ENCODE measurements at regions not wholly inside any gene's neighbourhood (a gene's known extent, or its start where the extent isn't known, plus 50 kb on each side); places are given as distances from the start of the nearest gene placed in this dataset.

- no peak for DNase-seq
- TF ChIP-seq EP300 (IDR thresholded peaks at IDR 0.05): no peak
- no peak for TF ChIP-seq POLR2A (IDR thresholded peaks at IDR 0.05)
- TF ChIP-seq CTCF (IDR thresholded peaks at IDR 0.05): no peak
- H3K27me3 ChIP-seq: no peaks in the 10 kb centered on the region
- no peak overlapping the region for H3K27ac ChIP-seq
- H3K36me3 ChIP-seq: no peaks in the 10 kb centered on the region
- H3K9me3 ChIP-seq: no peaks in the 10 kb centered on the region
- no peaks in the 10 kb centered on the region for H3K4me1 ChIP-seq (ENCODE audit: insufficient read depth)
- intact Hi-C loops (cut with DNase I): no loop called here
- WGBS, 3 donors: 68 to 79% (median 72%) methylated on average over 6 to 7 of the region's 7 CpGs
- H3K4me3 ChIP-seq: no peak overlapping the region
These were observed 157.6 kb upstream of the RPS6KA2 start for GRCh38 chr6:166784691-166785090.

GRCh38 chr6:166782520-166782919, 155.5 kb upstream of the RPS6KA2 start:
- Histone ChIP-seq H3K9me3 (no peaks in the 10 kb centered on the region), H3K4me3 (no peak overlapping the region), H3K4me1 (ENCODE audit: insufficient read depth) (no peaks in the 10 kb centered on the region), H3K36me3 (no peaks in the 10 kb centered on the region), H3K27ac (no peak overlapping the region), H3K27me3 (no peaks in the 10 kb centered on the region)
- no peak for DNase-seq
- TF ChIP-seq EP300 (IDR thresholded peaks at IDR 0.05): no peak
- no peak for TF ChIP-seq POLR2A (IDR thresholded peaks at IDR 0.05)
- no peak for TF ChIP-seq CTCF (IDR thresholded peaks at IDR 0.05)
- intact Hi-C loops (cut with DNase I): no loop called here
- 82 to 92% (median 84%) methylated on average over 10 of the region's 10 CpGs for WGBS, 3 donors

GRCh38 chr6:166781331-166781730, 154.3 kb upstream of the RPS6KA2 start:
- H3K27ac ChIP-seq: no peak overlapping the region
- no peaks in the 10 kb centered on the region for H3K4me1 ChIP-seq (ENCODE audit: insufficient read depth)
- no peak overlapping the region for H3K4me3 ChIP-seq
- TF ChIP-seq EP300 (IDR thresholded peaks at IDR 0.05) (no peak), POLR2A (IDR thresholded peaks at IDR 0.05) (no peak), CTCF (IDR thresholded peaks at IDR 0.05) (no peak)
- intact Hi-C loops (cut with DNase I): no loop called here
- no peaks in the 10 kb centered on the region for H3K9me3 ChIP-seq
- no peaks in the 10 kb centered on the region for H3K27me3 ChIP-seq
- DNase-seq: no peak
- 87 to 92% (median 92%) methylated on average over 6 of the region's 6 CpGs for WGBS, 3 donors
- H3K36me3 ChIP-seq: no peaks in the 10 kb centered on the region

GRCh38 chr6:166779963-166780683, 153.1 kb upstream of the RPS6KA2 start:
- no peak overlapping the region for H3K4me3 ChIP-seq
- H3K36me3 ChIP-seq: no peaks in the 10 kb centered on the region
- no peak for DNase-seq
- WGBS, 3 donors: 94 to 95% (median 94%) methylated on average over 13 of the region's 13 CpGs
- TF ChIP-seq CTCF (IDR thresholded peaks at IDR 0.05) (no peak), POLR2A (IDR thresholded peaks at IDR 0.05) (no peak), EP300 (IDR thresholded peaks at IDR 0.05) (no peak)
- no peak overlapping the region for H3K27ac ChIP-seq
- no peaks in the 10 kb centered on the region for H3K27me3 ChIP-seq
- H3K4me1 ChIP-seq (ENCODE audit: insufficient read depth): no peaks in the 10 kb centered on the region
- intact Hi-C loops (cut with DNase I): loop anchor here in 3 of 4 donors (5.0 to 10.0 kb wide), 3 partner anchors 205 to 365 kb away; no protein-coding TSS in a partner anchor
- no peaks in the 10 kb centered on the region for H3K9me3 ChIP-seq
